Endodermal cell (in vitro differentiated cells): ENCODE measurements at regions not wholly inside any gene's neighbourhood (a gene's known extent, or its start where the extent isn't known, plus 50 kb on each side); places are given as distances from the start of the nearest gene placed in this dataset.

Source experiments
- DNase-seq: peaks from one replicate; pipeline ENCODE4 v3.0.0-alpha.2; 2017
- H3K27ac ChIP-seq: 2 replicates; pipeline ENCODE4 v1.5.1; 2013; ENCODE audit warnings: mild to moderate bottlenecking, low read depth, low read length, moderate library complexity
- H3K27me3 ChIP-seq: 2 replicates; pipeline ENCODE4 v1.6.1; 2013; ENCODE audit warnings: mild to moderate bottlenecking, low read length, moderate library complexity; ENCODE audit not compliant: insufficient read depth, control insufficient read depth, poor library complexity, severe bottlenecking
- H3K36me3 ChIP-seq: 2 replicates; pipeline ENCODE4 v1.7.0; 2013; ENCODE audit warnings: mild to moderate bottlenecking, low read length, moderate library complexity; ENCODE audit not compliant: control insufficient read depth, insufficient read depth
- H3K4me1 ChIP-seq: one replicate; pipeline ENCODE4 v1.7.0; 2013; ENCODE audit warnings: low read length; ENCODE audit not compliant: control insufficient read depth, insufficient read depth
- H3K4me3 ChIP-seq: 2 replicates; pipeline ENCODE4 v1.5.1; 2013; ENCODE audit warnings: mild to moderate bottlenecking, low read length, moderate library complexity
- H3K9ac ChIP-seq: 2 replicates; pipeline ENCODE4 v1.6.1; 2013; ENCODE audit warnings: mild to moderate bottlenecking, low read length, moderate library complexity; ENCODE audit not compliant: poor library complexity, severe bottlenecking; ENCODE audit errors: extremely low read depth
- H3K9me3 ChIP-seq: 2 replicates; pipeline ENCODE4 v1.6.1; 2013; ENCODE audit warnings: mild to moderate bottlenecking, low read length, moderate library complexity; ENCODE audit not compliant: control insufficient read depth
- H3K27ac Mint-ChIP-seq: 2 replicates; pipeline ENCODE4 v1.8.0; 2020; ENCODE audit warnings: mixed read lengths
- H3K27me3 Mint-ChIP-seq: 2 replicates; pipeline ENCODE4 v1.8.0; 2021; ENCODE audit warnings: mild to moderate bottlenecking, mixed read lengths; ENCODE audit not compliant: insufficient read depth
- H3K36me3 Mint-ChIP-seq: 2 replicates; pipeline ENCODE4 v1.8.0; 2020; ENCODE audit warnings: low read depth, mixed read lengths
- H3K4me1 Mint-ChIP-seq: 2 replicates; pipeline ENCODE4 v1.8.0; 2020; ENCODE audit warnings: mixed read lengths
- H3K4me3 Mint-ChIP-seq: 2 replicates; pipeline ENCODE4 v1.8.0; 2020; ENCODE audit warnings: mild to moderate bottlenecking, moderate library complexity, mixed read lengths
- H3K9me3 Mint-ChIP-seq: 2 replicates; pipeline ENCODE4 v1.8.0; 2020; ENCODE audit warnings: mild to moderate bottlenecking, mixed read lengths
- WGBS, 2 experiments: methylation state at CpG; one replicate each; pipeline versions ENCODE4 v1.1.5 to v1.1.7; 2013; ENCODE audit warnings: missing lambda C conversion rate in 2 of 2, mixed read lengths in 1 of 2; ENCODE audit not compliant: insufficient coverage in 1 of 2, insufficient read length in 1 of 2; 5-methylcytosine and 5-hydroxymethylcytosine counted together
- TF ChIP-seq, protein P1 (sequence below): fragments of 200-600 bp; sonication (generic); conservative IDR thresholded peaks from 2 replicates; pipeline ENCODE4 v1.5.0; 2021; ENCODE audit warnings: antibody characterized with exemption, mild to moderate bottlenecking

GRCh38 chr3:178129109-178129508 is 407.1 kb upstream of the KCNMB2 start:
- Mint-ChIP-seq H3K4me3 (no peak overlapping the region), H3K4me1 (no peaks in the 10 kb centered on the region), H3K27ac (no peak overlapping the region), H3K9me3 (peaks cover 17% of the 10 kb centered on the region), H3K27me3 (no peaks in the 10 kb centered on the region), H3K36me3 (peaks cover 5% of the 10 kb centered on the region)
- Histone ChIP-seq H3K4me1 (no peaks in the 10 kb centered on the region), H3K4me3 (no peak overlapping the region), H3K36me3 (no peaks in the 10 kb centered on the region), H3K27me3 (no peaks in the 10 kb centered on the region), H3K27ac (no peak overlapping the region), H3K9ac (no peak overlapping the region), H3K9me3 (peaks cover 13% of the 10 kb centered on the region)
- WGBS, 2 experiments, result 100% methylated on average over 1 of the region's 1 CpG; no CpG with 5 or more reads in 1 of the 2 experiments
- TF ChIP-seq, protein P1, sequence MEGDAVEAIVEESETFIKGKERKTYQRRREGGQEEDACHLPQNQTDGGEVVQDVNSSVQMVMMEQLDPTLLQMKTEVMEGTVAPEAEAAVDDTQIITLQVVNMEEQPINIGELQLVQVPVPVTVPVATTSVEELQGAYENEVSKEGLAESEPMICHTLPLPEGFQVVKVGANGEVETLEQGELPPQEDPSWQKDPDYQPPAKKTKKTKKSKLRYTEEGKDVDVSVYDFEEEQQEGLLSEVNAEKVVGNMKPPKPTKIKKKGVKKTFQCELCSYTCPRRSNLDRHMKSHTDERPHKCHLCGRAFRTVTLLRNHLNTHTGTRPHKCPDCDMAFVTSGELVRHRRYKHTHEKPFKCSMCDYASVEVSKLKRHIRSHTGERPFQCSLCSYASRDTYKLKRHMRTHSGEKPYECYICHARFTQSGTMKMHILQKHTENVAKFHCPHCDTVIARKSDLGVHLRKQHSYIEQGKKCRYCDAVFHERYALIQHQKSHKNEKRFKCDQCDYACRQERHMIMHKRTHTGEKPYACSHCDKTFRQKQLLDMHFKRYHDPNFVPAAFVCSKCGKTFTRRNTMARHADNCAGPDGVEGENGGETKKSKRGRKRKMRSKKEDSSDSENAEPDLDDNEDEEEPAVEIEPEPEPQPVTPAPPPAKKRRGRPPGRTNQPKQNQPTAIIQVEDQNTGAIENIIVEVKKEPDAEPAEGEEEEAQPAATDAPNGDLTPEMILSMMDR, result no peak
- no peak for DNase-seq

DNA sequence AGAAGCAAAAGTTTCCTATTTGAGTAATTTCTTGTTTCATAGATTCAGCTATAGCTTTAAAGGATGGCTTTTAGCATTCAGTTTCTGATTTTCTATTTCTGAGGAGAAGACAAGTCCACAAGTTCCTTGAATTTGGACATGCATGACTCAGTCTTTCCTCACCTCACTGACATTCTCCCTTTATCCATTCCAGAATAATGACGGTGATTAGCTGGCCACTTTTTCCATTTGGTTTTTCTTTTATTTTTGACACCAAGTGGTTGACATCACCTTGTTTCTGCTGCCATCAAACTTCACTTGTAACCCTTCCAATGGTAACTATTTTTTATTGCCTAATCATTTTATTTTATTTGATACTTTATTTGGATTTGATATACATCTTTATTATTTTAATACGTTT is 404.4 kb upstream of the KCNMB2 start:
- H3K4me3 ChIP-seq, result no peak overlapping the region
- Mint-ChIP-seq H3K27ac (no peak overlapping the region), H3K27me3 (no peaks in the 10 kb centered on the region), H3K36me3 (peaks cover 5% of the 10 kb centered on the region), H3K9me3 (peaks cover 26% of the 10 kb centered on the region), H3K4me3 (no peak overlapping the region), H3K4me1 (no peaks in the 10 kb centered on the region)
- no peaks in the 10 kb centered on the region for H3K4me1 ChIP-seq
- no peak overlapping the region for H3K9ac ChIP-seq
- H3K27me3 ChIP-seq, result no peaks in the 10 kb centered on the region
- no peaks in the 10 kb centered on the region for H3K36me3 ChIP-seq
- no peak overlapping the region for H3K27ac ChIP-seq
- TF ChIP-seq, protein P1, result no peak
- peaks cover 13% of the 10 kb centered on the region for H3K9me3 ChIP-seq
- WGBS, 2 experiments, result 88 to 92% methylated on average over 1 of the region's 2 CpGs
- DNase-seq, result no peak

DNA sequence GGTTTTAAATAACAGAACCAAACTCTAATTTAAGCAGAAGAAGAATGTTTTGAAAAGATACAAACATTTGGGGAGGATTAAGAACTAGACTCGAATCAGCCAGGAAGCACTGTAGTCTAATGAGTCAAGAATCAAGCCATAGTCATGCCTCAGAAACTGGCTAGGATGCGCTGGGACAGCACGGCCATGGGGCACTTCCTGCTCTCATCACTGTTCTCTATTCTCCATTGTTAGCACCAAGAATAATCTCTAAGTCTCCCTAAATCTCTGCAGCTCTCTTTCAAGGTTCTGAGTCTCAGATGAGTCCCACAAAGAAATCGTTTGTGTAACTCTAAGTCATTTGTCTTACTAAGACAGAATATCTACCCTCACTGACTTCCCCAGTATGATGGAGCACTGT is 399.0 kb upstream of the KCNMB2 start:
- 85 to 87% methylated on average over 3 to 4 of the region's 4 CpGs for WGBS, 2 experiments
- Histone ChIP-seq H3K9me3 (no peaks in the 10 kb centered on the region), H3K9ac (no peak overlapping the region), H3K27ac (no peak overlapping the region), H3K4me1 (no peaks in the 10 kb centered on the region), H3K27me3 (no peaks in the 10 kb centered on the region), H3K4me3 (no peak overlapping the region), H3K36me3 (no peaks in the 10 kb centered on the region)
- H3K4me1 Mint-ChIP-seq, result no peaks in the 10 kb centered on the region
- TF ChIP-seq, protein P1, result no peak
- H3K4me3 Mint-ChIP-seq, result no peak overlapping the region
- no peak for DNase-seq
- no peaks in the 10 kb centered on the region for H3K36me3 Mint-ChIP-seq
- H3K27me3 Mint-ChIP-seq, result no peaks in the 10 kb centered on the region
- H3K27ac Mint-ChIP-seq, result no peak overlapping the region
- H3K9me3 Mint-ChIP-seq, result peaks cover 9% of the 10 kb centered on the region
